Large intestine (tissue), 3 donors: ENCODE measurements at regions not wholly inside any gene's neighbourhood (a gene's known extent, or its start where the extent isn't known, plus 50 kb on each side); places are given as distances from the start of the nearest gene placed in this dataset.
A peak's percentile ranks its signal among the peaks of the same experiment; 100 is the strongest.

Experiments
- DNase-seq, 2 donors: peaks; one replicate each; pipeline versions ENCODE4 v3.0.0 to v3.0.0-alpha.2; 2013
- H3K27ac ChIP-seq: one replicate; pipeline ENCODE4 v1.5.1; 2013; ENCODE audit warnings: low read length
- H3K27me3 ChIP-seq: 2 replicates; pipeline ENCODE4 v1.6.1; 2013; ENCODE audit warnings: low read length; ENCODE audit not compliant: control insufficient read depth, insufficient read depth
- H3K36me3 ChIP-seq: 2 replicates; pipeline ENCODE4 v1.6.1; 2013; ENCODE audit warnings: low read length; ENCODE audit not compliant: control insufficient read depth, insufficient read depth
- H3K4me1 ChIP-seq: one replicate; pipeline ENCODE4 v1.6.1; 2013; ENCODE audit warnings: low read length; ENCODE audit not compliant: control insufficient read depth, insufficient read depth
- H3K4me3 ChIP-seq: one replicate; pipeline ENCODE4 v1.5.1; 2013; ENCODE audit warnings: low read length
- H3K9me3 ChIP-seq: one replicate; pipeline ENCODE4 v1.6.1; 2013; ENCODE audit warnings: mild to moderate bottlenecking, low read depth, low read length, moderate library complexity; ENCODE audit not compliant: control insufficient read depth
- WGBS: methylation state at CpG from one replicate; pipeline ENCODE4 v1.1.5; 2013; ENCODE audit warnings: low lambda C conversion rate; ENCODE audit not compliant: insufficient coverage; 5-methylcytosine and 5-hydroxymethylcytosine counted together

DNA sequence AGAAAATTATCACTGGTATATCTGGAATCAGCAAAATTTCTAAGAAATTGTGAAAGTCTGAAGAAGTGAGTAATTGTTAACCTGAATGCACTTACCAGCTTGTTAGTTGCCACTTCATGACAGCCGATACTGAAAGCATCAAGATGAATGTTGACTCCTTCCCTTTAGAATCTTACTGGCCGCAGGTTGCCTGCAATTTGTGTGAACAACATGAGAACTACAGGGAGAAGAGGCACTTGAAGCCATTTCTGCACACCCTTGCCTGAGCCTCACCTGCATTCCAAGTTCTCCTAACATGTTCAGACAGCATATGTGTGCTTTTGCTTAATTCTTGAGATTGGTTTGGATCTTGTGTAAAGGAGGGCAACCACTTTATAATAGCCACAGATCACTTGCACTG, 59.2 kb upstream of the SSX2IP start:
- no peak overlapping the region for H3K27ac ChIP-seq
- H3K4me3 ChIP-seq: no peak overlapping the region
- peak in 1 of 2 donors; percentile 38 for DNase-seq
- no peaks in the 10 kb centered on the region for H3K9me3 ChIP-seq
- H3K36me3 ChIP-seq: no peaks in the 10 kb centered on the region
- H3K27me3 ChIP-seq: no peaks in the 10 kb centered on the region
- no CpG with 5 or more reads among the region's 2 CpGs for WGBS
- no peaks in the 10 kb centered on the region for H3K4me1 ChIP-seq

DNA sequence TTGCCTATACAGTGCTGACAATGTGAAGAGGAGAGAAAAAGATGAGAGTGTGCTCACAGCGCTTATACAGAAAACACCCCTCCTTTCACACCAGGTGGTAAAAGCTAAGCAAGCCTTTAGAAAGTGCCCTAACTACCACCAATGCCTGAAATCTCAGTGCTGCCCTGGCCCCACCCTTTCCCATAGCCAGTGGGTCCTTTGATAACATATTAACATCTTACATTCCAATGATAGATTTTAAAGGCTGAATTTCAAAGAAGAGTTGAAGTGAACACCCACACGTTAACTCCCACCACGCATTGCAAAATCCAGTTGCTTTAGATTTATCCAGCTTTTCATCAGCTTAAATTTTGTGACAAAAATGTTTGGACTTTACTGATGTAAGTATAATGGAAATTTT, 58.1 kb upstream of the SSX2IP start:
- H3K27me3 ChIP-seq: no peaks in the 10 kb centered on the region
- WGBS: 80% methylated on average over 1 of the region's 3 CpGs

DNA sequence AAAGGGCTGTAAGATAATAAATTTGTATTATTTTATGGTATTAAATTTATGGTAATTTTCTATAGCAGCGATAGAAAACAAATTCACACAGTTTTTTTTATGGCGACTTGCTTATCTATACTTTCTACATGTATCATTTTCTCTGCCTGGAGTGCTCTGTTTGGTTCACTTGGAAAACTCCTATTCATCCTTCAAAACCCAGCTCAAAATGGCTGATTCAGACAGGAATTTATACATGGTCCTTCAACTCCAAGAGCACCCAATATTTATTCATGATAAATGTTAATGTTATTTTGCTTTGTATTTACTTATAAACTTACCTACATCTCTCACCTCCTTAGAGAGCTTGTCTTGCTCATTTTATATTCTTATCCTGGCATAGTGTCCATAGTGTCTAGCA, 55.6 kb upstream of the SSX2IP start:
- H3K4me3 ChIP-seq: no peak overlapping the region
- H3K36me3 ChIP-seq: no peaks in the 10 kb centered on the region
- 100% methylated on average over 2 of the region's 2 CpGs for WGBS
- no peak overlapping the region for H3K27ac ChIP-seq
- H3K27me3 ChIP-seq: no peaks in the 10 kb centered on the region
- no peak for DNase-seq
- no peaks in the 10 kb centered on the region for H3K4me1 ChIP-seq
- H3K9me3 ChIP-seq: no peaks in the 10 kb centered on the region

More for the DNA sequence above, 58.1 kb upstream of the SSX2IP start:
- Histone ChIP-seq H3K9me3 (no peaks in the 10 kb centered on the region), H3K4me1 (no peaks in the 10 kb centered on the region), H3K36me3 (no peaks in the 10 kb centered on the region), H3K27ac (no peak overlapping the region), H3K4me3 (no peak overlapping the region)
- no peak for DNase-seq

DNA sequence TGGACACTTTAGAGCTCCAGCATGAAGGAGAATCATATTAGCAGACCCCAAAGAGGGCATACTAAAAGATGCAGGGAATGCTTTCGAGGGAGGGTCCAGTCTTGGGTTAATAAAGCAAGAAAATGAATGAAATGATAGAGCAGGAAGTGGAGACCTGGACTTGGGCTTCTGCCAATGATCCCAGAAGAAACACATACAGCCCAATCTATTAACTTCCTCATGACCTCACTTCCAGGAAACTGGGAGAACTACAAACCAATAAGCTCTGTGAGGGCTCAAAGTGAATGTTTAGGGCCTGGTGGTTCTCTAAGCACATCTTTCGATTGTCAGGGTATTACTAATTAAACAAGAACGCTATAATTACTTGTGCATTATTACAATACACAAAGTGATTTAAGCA, 53.6 kb upstream of the SSX2IP start:
- no CpG with 5 or more reads among the region's 3 CpGs for WGBS
- no peak overlapping the region for H3K4me3 ChIP-seq
- no peaks in the 10 kb centered on the region for H3K4me1 ChIP-seq
- H3K27me3 ChIP-seq: no peaks in the 10 kb centered on the region
- no peaks in the 10 kb centered on the region for H3K36me3 ChIP-seq
- H3K9me3 ChIP-seq: no peaks in the 10 kb centered on the region
- no peak overlapping the region for H3K27ac ChIP-seq
- no peak for DNase-seq

DNA sequence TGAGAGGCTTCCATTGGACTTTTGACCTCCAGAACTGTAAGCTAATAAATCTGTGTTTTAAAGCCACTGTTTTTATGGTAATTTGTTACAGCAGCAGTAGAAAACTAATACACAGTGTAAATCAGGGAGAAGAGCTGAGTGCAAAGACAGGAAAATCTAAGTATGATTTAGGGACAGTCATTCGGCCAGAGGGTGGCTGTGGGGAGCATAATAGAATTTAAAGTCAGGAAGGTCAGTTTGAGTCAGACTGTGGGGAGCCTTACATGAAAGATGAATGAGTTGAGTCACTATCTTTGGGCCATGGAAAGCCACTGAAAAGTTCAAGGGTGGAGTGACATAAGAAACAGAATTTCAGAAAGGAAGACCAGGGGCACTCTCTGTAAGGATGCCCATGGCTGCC, 52.4 kb upstream of the SSX2IP start:
- Histone ChIP-seq H3K27ac (no peak overlapping the region), H3K36me3 (no peaks in the 10 kb centered on the region), H3K27me3 (no peaks in the 10 kb centered on the region), H3K4me1 (no peaks in the 10 kb centered on the region), H3K9me3 (no peaks in the 10 kb centered on the region), H3K4me3 (no peak overlapping the region)
- DNase-seq: no peak
- no CpG with 5 or more reads among the region's 1 CpG for WGBS

DNA sequence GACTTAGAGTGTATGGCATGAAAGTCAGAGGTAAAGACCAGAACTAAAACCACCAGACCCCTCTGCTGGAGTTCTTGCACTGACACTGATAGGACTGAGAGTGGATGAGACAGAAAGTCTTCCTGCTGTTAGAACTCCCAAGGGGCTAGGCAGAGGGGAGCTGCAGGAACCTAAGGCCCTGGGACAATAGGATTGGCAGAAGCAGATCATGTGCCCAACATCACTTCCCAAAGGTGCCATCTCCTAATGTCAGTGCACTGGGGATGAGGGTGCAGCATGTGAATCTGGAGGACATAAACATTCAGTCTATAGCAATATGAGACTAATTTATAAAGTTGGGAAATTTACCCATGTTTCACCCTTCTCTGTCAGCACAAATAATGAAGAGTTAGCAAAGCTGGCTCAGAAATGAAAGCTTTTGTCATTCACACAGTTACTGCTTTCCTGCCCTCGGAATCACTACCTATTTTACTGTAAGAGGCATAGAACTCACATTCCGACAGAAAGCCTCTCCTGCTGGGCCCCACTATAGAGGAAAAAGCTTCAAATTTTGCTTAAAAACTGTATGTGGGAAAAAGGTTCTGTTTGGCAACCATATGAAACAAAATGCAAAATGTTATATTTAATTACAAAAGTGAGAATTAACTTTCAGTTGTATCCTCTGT, 49.9 kb upstream of the SSX2IP start:
- H3K9me3 ChIP-seq: no peaks in the 10 kb centered on the region
- WGBS: no CpG with 5 or more reads among the region's 2 CpGs
- no peak for DNase-seq
- no peaks in the 10 kb centered on the region for H3K36me3 ChIP-seq
- H3K4me1 ChIP-seq: no peaks in the 10 kb centered on the region
- no peaks in the 10 kb centered on the region for H3K27me3 ChIP-seq
- H3K4me3 ChIP-seq: no peak overlapping the region
- H3K27ac ChIP-seq: no peak overlapping the region
